ENCODE measurements at regions not wholly inside any gene's neighbourhood (a gene's known extent, or its start where the extent isn't known, plus 50 kb on each side); places are given as distances from the start of the nearest gene placed in this dataset.

GRCh38 chr13:88097541-88097940 is 426.4 kb downstream of the SLITRK5 start:
- no peak for TF ChIP-seq GATA3 (IDR thresholded peaks at IDR 0.05; ENCODE audit: low read depth, low read length)
- TF ChIP-seq GATA2 (IDR thresholded peaks at IDR 0.05; ENCODE audit: low read depth, low read length) = no peak

All from SH-SY5Y (cell line).